ENCODE measurements at regions not wholly inside any gene's neighbourhood (a gene's known extent, or its start where the extent isn't known, plus 50 kb on each side); places are given as distances from the start of the nearest gene placed in this dataset.
"Not testable (repeated sequence)": the region's sequence is repeated elsewhere in the genome, so short reads cannot be mapped to it uniquely, and the experiment has no call there.

DNA sequence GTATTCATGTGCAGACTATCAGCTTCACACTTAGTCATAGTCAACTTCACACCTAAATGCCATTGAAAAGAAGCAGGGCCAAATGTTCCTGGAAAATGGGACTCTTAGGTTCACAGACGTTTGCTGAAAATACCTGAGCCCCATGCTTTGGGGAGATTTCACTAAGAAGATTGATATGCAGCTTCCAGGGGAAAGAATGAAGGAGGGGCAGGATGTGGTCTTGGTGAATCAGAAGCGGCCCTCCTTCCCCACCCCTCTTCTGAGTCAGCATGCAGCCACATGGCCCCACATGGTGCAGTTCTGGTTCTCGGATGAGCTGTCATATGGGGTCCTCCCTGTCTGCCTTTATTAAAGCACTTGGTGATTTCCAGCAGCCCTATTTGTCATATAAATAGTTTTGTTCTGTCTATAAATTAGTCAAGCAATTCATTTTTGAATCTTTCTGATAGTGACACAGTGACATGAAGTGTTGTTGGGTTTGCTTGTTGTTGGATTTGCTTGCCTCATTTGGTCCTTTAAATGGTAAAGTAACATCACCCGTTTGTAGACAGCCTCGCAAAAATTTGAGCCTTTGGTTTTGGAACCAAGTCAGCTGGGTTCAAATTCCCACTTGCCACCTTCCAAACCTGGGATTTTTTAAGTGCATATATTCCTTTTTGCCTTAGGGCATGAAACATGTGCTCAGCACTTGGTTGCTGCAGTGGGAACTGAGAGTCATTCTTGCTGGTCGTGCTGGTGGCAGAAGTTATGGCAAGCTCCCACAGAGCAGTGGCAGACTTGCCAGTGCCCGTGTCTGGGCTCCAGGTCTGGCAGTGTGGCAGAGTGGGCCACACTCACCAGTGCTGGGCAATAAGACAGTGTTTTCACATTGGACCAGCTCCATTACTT is 68.1 kb upstream of the CDK6 start:
- TF ChIP-seq, protein P1, sequence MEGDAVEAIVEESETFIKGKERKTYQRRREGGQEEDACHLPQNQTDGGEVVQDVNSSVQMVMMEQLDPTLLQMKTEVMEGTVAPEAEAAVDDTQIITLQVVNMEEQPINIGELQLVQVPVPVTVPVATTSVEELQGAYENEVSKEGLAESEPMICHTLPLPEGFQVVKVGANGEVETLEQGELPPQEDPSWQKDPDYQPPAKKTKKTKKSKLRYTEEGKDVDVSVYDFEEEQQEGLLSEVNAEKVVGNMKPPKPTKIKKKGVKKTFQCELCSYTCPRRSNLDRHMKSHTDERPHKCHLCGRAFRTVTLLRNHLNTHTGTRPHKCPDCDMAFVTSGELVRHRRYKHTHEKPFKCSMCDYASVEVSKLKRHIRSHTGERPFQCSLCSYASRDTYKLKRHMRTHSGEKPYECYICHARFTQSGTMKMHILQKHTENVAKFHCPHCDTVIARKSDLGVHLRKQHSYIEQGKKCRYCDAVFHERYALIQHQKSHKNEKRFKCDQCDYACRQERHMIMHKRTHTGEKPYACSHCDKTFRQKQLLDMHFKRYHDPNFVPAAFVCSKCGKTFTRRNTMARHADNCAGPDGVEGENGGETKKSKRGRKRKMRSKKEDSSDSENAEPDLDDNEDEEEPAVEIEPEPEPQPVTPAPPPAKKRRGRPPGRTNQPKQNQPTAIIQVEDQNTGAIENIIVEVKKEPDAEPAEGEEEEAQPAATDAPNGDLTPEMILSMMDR (IDR thresholded peaks at IDR 0.05; ENCODE audit: control insufficient read depth, insufficient read depth, low read depth, low read length, missing control alignments) = no peak
- H3K4me3 ChIP-seq (ENCODE audit: control insufficient read depth, low read depth, low read length) = no peak overlapping the region

DNA sequence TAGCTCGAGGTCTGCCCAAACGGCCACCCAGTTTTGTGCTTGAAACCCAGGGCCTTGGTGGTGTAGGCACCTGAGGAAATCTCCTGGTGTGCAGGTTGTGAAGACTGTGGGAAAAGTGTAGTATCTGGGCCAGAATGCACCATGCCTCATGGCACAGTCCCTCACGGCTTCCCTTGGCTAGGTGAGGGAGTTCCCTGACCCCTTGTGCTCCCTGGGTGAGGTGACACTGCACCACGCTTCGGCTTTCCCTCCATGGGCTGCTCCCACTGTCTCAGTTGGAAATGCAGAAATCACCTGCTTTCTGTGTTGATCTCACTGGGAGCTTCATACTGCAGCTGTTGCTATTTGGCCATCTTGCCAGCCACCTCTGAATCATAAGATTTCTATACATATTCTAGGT is 62.4 kb upstream of the CDK6 start:
- TF ChIP-seq, protein P1 (IDR thresholded peaks at IDR 0.05; ENCODE audit: control insufficient read depth, insufficient read depth, low read depth, low read length, missing control alignments) = no peak
- no peak for DNase-seq (ENCODE audit: low read depth)
- no peak overlapping the region for H3K4me3 ChIP-seq (ENCODE audit: control insufficient read depth, low read depth, low read length)

More for the DNA sequence above, 68.1 kb upstream of the CDK6 start:
- peak; percentile 76 for DNase-seq (ENCODE audit: low read depth)

DNA sequence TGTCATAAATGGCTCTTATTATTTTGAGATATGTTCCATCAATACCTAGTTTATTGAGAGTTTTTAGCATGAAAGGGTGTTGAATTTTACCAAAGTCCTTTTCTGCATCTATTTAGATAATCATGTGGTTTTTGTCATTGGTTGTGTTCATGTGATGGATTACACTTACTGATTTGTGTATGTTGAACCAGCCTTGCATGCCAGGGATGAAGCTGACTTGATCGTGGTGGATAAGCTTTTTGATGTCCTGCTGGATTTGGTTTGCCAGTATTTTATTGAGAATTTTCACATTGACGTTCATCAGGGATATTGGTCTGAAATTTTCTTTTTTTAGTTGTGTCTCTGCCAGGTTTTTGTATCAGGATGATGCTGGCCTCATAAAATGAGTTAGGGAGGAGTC is 58.5 kb upstream of the CDK6 start:
- not testable (repeated sequence) for H3K4me3 ChIP-seq (ENCODE audit: control insufficient read depth, low read depth, low read length); DNase-seq (ENCODE audit: low read depth)

DNA sequence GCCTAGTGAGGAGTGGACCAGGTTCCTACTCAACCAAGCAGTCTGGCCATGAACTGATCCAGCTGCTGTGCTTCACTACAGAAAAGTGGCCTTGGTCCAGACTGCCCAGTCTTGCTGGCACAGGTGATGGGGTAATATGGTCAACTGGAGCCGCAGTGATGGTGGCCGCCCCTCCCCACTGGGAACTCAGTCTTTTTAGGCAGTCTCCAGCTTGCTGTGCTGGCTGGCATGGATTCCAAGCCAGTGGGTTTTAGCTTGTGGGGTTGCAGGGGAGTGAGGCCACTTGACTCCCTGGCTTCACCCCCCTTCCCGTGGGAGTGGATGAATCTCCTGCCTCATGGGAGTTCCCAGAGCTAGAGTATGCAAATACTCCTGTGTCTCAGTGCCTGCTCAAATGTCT is 52.7 kb upstream of the CDK6 start:
- H3K4me3 ChIP-seq (ENCODE audit: control insufficient read depth, low read depth, low read length) = no peak overlapping the region
- no peak for DNase-seq (ENCODE audit: low read depth)
- TF ChIP-seq, protein P1 (IDR thresholded peaks at IDR 0.05; ENCODE audit: control insufficient read depth, insufficient read depth, low read depth, low read length, missing control alignments) = no peak
